VCaP (cell line): ENCODE measurements at regions not wholly inside any gene's neighbourhood (a gene's known extent, or its start where the extent isn't known, plus 50 kb on each side); places are given as distances from the start of the nearest gene placed in this dataset.

Source experiments
- H3K27ac ChIP-seq: fragments of 450-650 bp; 2 replicates; pipeline ENCODE4 v1.5.1; 2017
- CTCF ChIP-seq: fragments of 450-650 bp; conservative IDR thresholded peaks from 2 replicates; pipeline ENCODE4 v1.5.1; 2017; ENCODE audit warnings: mild to moderate bottlenecking, moderate library complexity

GRCh38 chr5:121218086-121218485 lies 633.6 kb upstream of the FTMT start:
- H3K27ac ChIP-seq: no peak overlapping the region
- no peak for TF ChIP-seq CTCF

- TF ChIP-seq CTCF: no peak
- no peak overlapping the region for H3K27ac ChIP-seq
Observed at GRCh38 chr5:121221483-121221882, 630.2 kb upstream of the FTMT start.

- H3K27ac ChIP-seq: no peak overlapping the region
Observed at GRCh38 chr5:121226765-121227164, 624.9 kb upstream of the FTMT start.

DNA sequence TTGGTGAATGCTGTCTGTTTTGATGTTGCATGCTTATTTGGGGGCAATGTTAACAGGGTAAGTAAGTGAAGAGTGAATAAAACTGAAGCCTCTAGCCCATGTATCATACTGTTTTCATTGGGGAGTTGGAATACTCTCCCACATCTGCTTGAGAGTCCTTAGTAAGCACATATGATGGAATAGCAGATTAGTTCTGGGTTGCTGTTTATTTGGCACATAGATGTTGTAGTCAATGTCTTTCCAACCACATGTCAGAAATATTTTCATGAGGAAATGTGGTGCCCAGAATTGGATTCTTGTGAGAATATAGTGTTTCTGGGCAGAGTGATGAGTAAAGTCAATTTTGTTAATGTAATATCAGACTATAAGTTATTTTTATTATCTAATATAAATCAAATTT lies 611.7 kb upstream of the FTMT start:
- no peak overlapping the region for H3K27ac ChIP-seq
- no peak for TF ChIP-seq CTCF

More at GRCh38 chr5:121226765-121227164, 624.9 kb upstream of the FTMT start:
- TF ChIP-seq CTCF: no peak

GRCh38 chr5:121246971-121247370 lies 604.7 kb upstream of the FTMT start:
- TF ChIP-seq CTCF: no peak
- no peak overlapping the region for H3K27ac ChIP-seq

DNA sequence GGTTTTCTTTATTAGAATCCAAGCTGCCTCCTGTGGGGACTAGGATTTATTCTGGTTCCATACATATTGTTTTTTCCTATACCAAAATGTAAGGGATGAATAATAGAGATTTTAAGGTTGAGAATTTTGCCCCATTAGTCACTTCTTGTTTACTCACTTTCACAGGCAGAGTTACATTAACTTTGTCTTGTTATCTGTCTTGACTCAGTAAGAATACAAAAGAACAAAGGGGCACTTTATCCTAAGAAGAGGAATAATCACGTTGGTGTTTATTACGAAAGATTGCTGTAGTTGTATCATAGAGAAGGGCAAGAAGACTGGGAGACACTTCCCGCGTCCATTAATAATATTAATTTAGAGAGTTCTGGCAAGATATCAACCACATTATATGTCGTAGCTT lies 599.7 kb upstream of the FTMT start:
- no peak for TF ChIP-seq CTCF
- H3K27ac ChIP-seq: no peak overlapping the region

DNA sequence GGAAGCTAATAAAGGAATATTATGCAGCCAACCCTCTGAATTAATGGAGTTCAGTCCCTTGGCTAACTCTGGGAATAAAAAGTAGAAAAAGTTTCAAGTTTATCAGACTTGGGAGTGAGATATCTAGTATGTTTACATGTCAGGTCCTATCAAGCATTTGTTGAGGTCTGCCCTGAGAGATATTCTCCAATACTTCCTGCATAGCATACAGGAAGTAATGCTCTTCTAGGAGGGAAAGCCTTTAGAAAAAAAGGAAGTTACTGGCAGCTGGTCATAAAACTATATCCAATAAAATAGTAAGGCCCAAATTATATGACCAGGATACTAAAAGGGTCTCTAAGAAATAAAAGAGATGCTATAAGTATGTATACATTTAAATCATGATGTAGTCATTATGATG lies 594.1 kb upstream of the FTMT start:
- H3K27ac ChIP-seq: no peak overlapping the region
- no peak for TF ChIP-seq CTCF

DNA sequence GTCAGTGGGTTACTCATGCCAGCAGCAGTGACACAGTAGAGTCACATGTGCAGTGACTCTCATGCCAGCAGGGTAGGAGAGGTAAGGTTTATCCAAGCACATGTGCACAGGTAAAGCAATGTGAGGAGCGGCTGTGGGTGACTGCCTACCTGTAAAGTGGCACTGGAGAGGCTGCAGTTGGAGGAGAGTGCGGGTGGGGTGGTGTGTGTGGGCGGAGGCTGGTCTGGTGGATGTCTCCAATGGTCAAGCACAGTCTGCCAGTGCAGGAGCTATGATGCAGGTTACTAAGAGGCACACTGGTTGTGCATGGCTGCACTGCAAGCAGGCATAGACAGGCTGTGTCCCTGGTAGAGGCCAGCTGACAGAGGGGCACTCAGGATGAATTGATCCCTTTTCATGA lies 588.2 kb upstream of the FTMT start:
- H3K27ac ChIP-seq: no peak overlapping the region

More for the DNA sequence above, 588.2 kb upstream of the FTMT start:
- TF ChIP-seq CTCF: no peak
